Mammary epithelial cell (primary cell): ENCODE measurements at regions not wholly inside any gene's neighbourhood (a gene's known extent, or its start where the extent isn't known, plus 50 kb on each side); places are given as distances from the start of the nearest gene placed in this dataset.

Source experiments
- EZH2 ChIP-seq: IDR thresholded peaks from 2 replicates; pipeline ENCODE4 v1.6.1; 2012; ENCODE audit warnings: low read length, inconsistent platforms, borderline replicate concordance
- TF ChIP-seq, protein P1 (sequence below), 2 donors: IDR thresholded peaks in 1 of 2; conservative IDR thresholded peaks in 1 of 2; 2 replicates each; pipeline ENCODE4 v1.5.1; 2011 to 2012; ENCODE audit warnings: inconsistent platforms in 2 of 2, low read length in 2 of 2, mild to moderate bottlenecking in 2 of 2, control low read depth in 1 of 2, low read depth in 1 of 2; ENCODE audit not compliant: insufficient read depth in 1 of 2; ENCODE audit errors: extremely low read depth in 1 of 2

DNA sequence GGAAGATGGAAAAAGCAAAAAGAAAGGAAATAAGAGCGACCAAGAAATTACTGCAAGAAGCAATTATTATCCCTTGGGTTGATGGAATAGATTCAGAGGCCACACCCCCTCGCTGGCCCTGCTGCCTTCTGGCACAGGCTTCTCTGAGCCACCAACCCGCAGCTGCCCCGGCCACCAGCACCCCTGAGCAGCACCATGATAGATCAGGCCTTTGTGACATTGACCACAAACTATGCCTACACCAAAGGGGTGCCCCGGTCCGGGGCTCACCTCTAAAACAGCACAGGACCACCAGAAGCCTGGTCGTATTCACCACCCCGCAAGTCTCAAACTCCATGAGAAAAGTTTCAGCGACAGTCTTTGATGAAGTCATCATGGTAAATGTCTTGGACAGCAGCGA is 1059.3 kb downstream of the SLITRK1 start:
- no peak for TF ChIP-seq EZH2
- TF ChIP-seq, protein P1, sequence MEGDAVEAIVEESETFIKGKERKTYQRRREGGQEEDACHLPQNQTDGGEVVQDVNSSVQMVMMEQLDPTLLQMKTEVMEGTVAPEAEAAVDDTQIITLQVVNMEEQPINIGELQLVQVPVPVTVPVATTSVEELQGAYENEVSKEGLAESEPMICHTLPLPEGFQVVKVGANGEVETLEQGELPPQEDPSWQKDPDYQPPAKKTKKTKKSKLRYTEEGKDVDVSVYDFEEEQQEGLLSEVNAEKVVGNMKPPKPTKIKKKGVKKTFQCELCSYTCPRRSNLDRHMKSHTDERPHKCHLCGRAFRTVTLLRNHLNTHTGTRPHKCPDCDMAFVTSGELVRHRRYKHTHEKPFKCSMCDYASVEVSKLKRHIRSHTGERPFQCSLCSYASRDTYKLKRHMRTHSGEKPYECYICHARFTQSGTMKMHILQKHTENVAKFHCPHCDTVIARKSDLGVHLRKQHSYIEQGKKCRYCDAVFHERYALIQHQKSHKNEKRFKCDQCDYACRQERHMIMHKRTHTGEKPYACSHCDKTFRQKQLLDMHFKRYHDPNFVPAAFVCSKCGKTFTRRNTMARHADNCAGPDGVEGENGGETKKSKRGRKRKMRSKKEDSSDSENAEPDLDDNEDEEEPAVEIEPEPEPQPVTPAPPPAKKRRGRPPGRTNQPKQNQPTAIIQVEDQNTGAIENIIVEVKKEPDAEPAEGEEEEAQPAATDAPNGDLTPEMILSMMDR (conservative IDR thresholded peaks at IDR 0.05 in 1 of 2, IDR thresholded peaks at IDR 0.05 in 1 of 2; ENCODE audit: extremely low read depth in 1 of 2, insufficient read depth in 1 of 2, low read depth in 1 of 2, low read length in 2 of 2) = no peak
